ENCODE measurements at regions not wholly inside any gene's neighbourhood (a gene's known extent, or its start where the extent isn't known, plus 50 kb on each side); places are given as distances from the start of the nearest gene placed in this dataset.

DNA sequence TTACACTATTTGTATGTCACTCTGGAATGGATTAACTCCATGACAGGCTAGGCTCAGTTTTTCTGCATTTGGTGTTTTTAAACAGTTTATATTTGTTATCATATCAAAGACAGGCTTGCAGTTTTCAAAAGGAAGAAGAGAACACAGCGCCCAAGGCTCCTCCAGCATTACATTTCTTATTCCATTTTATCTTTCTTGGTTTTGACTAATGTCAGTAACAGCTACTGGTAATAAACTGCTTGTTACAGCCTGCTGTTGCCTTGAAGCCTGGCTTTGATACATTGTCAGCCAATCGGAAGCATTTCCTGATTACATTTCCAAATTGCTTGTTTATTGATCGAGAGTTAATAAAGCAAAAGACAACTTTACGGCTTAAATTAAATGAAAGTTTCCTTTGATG is 166.0 kb upstream of the MDFIC start:
- no peak for TF ChIP-seq TEAD4 (IDR thresholded peaks at IDR 0.05)
- no peak for TF ChIP-seq CREB1 (IDR thresholded peaks at IDR 0.05; ENCODE audit: low read depth)
- TF ChIP-seq EP300 (IDR thresholded peaks at IDR 0.05; ENCODE audit: borderline replicate concordance), result no peak
- TF ChIP-seq EGR1 (IDR thresholded peaks at IDR 0.05), result no peak
- TF ChIP-seq TCF12 (IDR thresholded peaks at IDR 0.05; ENCODE audit: low read depth), result no peak
- TF ChIP-seq TAF1 (IDR thresholded peaks at IDR 0.05; ENCODE audit: low read depth), result no peak
